Stimulated activated CD4-positive, alpha-beta T cell treated with anti-CD3 and anti-CD28 coated beads, Interleukin-4, amount 100 ng/mL, for 48 hours (primary cell): ENCODE measurements at regions not wholly inside any gene's neighbourhood (a gene's known extent, or its start where the extent isn't known, plus 50 kb on each side); places are given as distances from the start of the nearest gene placed in this dataset.
A peak's percentile ranks its signal among the peaks of the same experiment; 100 is the strongest.

ENCODE experiments used
- DNase-seq, 2 donors: peaks; one replicate each; pipeline ENCODE4 v3.0.0-alpha.2; 2020; ENCODE audit warnings: low read depth in 2 of 2

GRCh38 chr20:50273601-50274491 is 83.2 kb downstream of the CEBPB start:
- no peak for DNase-seq

GRCh38 chr20:50274570-50275430 is 84.2 kb downstream of the CEBPB start:
- DNase-seq, result no peak

- DNase-seq, result no peak
Measured at GRCh38 chr20:50276119-50277063, 85.8 kb downstream of the CEBPB start.

GRCh38 chr20:50277064-50277415 is 86.4 kb downstream of the CEBPB start:
- no peak for DNase-seq

- DNase-seq, result no peak
Measured at GRCh38 chr20:50277460-50278376, 87.1 kb downstream of the CEBPB start.

- DNase-seq, result no peak
Measured at GRCh38 chr20:50278377-50278683, 87.7 kb downstream of the CEBPB start.

GRCh38 chr20:50278684-50279531 is 88.3 kb downstream of the CEBPB start:
- DNase-seq, result no peak

- DNase-seq, result no peak
Measured at GRCh38 chr20:50279988-50280850, 89.6 kb downstream of the CEBPB start.

- DNase-seq, result no peak
Measured at GRCh38 chr20:50280851-50281655, 90.4 kb downstream of the CEBPB start.

GRCh38 chr20:50281831-50282591 is 91.4 kb downstream of the CEBPB start:
- peak in 1 of 2 donors; percentile 20 for DNase-seq

- DNase-seq, result no peak
Measured at GRCh38 chr20:50282592-50283241, 92.1 kb downstream of the CEBPB start.

- DNase-seq, result no peak
Measured at GRCh38 chr20:50283370-50283769, 92.7 kb downstream of the CEBPB start.

- peak; percentile 22 to 30 for DNase-seq
Measured at GRCh38 chr20:50283922-50284810, 93.5 kb downstream of the CEBPB start.

GRCh38 chr20:50284811-50285375 is 94.3 kb downstream of the CEBPB start:
- DNase-seq, result no peak
